ENCODE measurements at regions not wholly inside any gene's neighbourhood (a gene's known extent, or its start where the extent isn't known, plus 50 kb on each side); places are given as distances from the start of the nearest gene placed in this dataset.

DNA sequence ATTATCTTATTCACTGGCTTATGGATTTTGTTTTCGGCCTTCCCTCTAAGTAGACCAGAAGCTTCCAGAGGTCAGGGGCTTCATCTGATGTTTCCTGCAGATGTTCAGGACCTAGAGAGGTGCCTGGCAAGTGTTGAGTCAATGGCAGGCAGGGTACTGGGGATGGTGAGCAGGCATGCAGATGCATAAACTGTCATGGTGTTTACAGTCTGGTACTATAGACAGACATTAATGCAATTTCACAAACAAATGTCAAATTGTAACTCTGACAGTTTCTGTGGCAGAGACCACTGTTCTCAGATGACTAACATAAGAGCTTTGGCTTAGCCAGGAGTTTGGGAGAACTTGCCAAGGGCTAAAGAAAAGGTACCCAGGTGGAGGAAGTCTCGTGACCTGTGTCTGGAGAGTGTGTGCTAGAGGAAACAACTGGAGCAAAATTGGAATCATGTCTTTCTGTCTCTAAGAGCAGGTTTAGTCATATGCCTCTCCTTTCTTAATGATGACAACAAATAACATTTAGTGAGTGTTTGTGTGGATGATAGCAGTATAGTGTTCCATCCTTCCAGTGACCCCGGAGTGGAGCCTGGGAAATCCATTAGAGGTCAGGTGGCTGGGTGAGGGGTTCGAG lies 53.7 kb upstream of the TRAK1 start:
- H3K27ac ChIP-seq (ENCODE audit: low read depth in 1 of 2, low read length in 2 of 2): peak overlapping the region; percentile 61 to 95
- H3K9me3 ChIP-seq (ENCODE audit: control insufficient read depth in 4 of 4, low read length in 3 of 4): no peaks in the 10 kb centered on the region
- no peak overlapping the region for H3K4me3 ChIP-seq (ENCODE audit: low read depth in 1 of 3, low read length in 3 of 3)
- no peak for DNase-seq (ENCODE audit: low spot score)
- no peak overlapping the region for H3K9ac ChIP-seq (ENCODE audit: low read depth in 1 of 2, low read length in 2 of 2)
- TF ChIP-seq, protein P1, sequence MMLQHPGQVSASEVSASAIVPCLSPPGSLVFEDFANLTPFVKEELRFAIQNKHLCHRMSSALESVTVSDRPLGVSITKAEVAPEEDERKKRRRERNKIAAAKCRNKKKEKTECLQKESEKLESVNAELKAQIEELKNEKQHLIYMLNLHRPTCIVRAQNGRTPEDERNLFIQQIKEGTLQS (IDR thresholded peaks at IDR 0.05): no peak
- no peak for TF ChIP-seq JUND (IDR thresholded peaks at IDR 0.05)
- TF ChIP-seq, protein P2, sequence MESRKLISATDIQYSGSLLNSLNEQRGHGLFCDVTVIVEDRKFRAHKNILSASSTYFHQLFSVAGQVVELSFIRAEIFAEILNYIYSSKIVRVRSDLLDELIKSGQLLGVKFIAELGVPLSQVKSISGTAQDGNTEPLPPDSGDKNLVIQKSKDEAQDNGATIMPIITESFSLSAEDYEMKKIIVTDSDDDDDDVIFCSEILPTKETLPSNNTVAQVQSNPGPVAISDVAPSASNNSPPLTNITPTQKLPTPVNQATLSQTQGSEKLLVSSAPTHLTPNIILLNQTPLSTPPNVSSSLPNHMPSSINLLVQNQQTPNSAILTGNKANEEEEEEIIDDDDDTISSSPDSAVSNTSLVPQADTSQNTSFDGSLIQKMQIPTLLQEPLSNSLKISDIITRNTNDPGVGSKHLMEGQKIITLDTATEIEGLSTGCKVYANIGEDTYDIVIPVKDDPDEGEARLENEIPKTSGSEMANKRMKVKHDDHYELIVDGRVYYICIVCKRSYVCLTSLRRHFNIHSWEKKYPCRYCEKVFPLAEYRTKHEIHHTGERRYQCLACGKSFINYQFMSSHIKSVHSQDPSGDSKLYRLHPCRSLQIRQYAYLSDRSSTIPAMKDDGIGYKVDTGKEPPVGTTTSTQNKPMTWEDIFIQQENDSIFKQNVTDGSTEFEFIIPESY (IDR thresholded peaks at IDR 0.05): no peak
- WGBS: 94% methylated on average over 4 of the region's 4 CpGs
- H3K27me3 ChIP-seq (ENCODE audit: control insufficient read depth in 4 of 4, insufficient read depth in 4 of 4, low read length in 3 of 4): no peaks in the 10 kb centered on the region
- no peaks in the 10 kb centered on the region for H3K36me3 ChIP-seq (ENCODE audit: control insufficient read depth in 4 of 4, insufficient read depth in 3 of 4, low read depth in 1 of 4, low read length in 3 of 4)
- H3K4me1 ChIP-seq (ENCODE audit: control insufficient read depth in 4 of 4, insufficient read depth in 4 of 4, low read length in 3 of 4): peaks cover 12 to 48% (median 40%) of the 10 kb centered on the region in 4 donors

DNA sequence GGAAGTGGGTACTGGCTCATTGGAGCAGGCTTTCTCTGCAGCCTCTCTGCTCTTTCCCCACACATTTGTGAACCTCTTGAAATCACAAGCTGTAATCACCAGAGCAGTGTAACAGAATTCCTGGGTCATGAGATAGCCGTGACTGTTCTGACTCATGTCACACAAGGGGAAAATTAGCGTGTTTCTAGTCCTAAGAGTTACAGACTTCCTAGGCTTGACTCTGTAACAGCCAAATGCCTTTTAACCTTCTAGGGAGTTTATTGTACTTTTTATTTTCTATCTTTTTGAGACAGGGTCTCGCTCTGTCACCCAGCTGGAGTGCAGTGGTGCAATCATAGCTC lies 54.7 kb upstream of the TRAK1 start:
- Histone ChIP-seq H3K27me3 (ENCODE audit: control insufficient read depth in 4 of 4, insufficient read depth in 4 of 4, low read length in 3 of 4) (no peaks in the 10 kb centered on the region), H3K36me3 (ENCODE audit: control insufficient read depth in 4 of 4, insufficient read depth in 3 of 4, low read depth in 1 of 4, low read length in 3 of 4) (no peaks in the 10 kb centered on the region), H3K4me1 (ENCODE audit: control insufficient read depth in 4 of 4, insufficient read depth in 4 of 4, low read length in 3 of 4) (peaks cover 18 to 57% (median 48%) of the 10 kb centered on the region in 4 donors), H3K27ac (ENCODE audit: low read depth in 1 of 2, low read length in 2 of 2) (peak overlapping the region; percentile 78 to 95), H3K9me3 (ENCODE audit: control insufficient read depth in 4 of 4, low read length in 3 of 4) (no peaks in the 10 kb centered on the region), H3K4me3 (ENCODE audit: low read depth in 1 of 3, low read length in 3 of 3) (no peak overlapping the region), H3K9ac (ENCODE audit: low read depth in 1 of 2, low read length in 2 of 2) (no peak overlapping the region)
- 40% methylated on average over 3 of the region's 3 CpGs for WGBS
- TF ChIP-seq HNF4G (IDR thresholded peaks at IDR 0.05): no peak
- TF ChIP-seq SP1 (IDR thresholded peaks at IDR 0.05): no peak
- peak; percentile 45 to 51 for TF ChIP-seq JUND (IDR thresholded peaks at IDR 0.05)
- TF ChIP-seq, protein P3, sequence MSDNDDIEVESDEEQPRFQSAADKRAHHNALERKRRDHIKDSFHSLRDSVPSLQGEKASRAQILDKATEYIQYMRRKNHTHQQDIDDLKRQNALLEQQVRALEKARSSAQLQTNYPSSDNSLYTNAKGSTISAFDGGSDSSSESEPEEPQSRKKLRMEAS (IDR thresholded peaks at IDR 0.05): no peak
- no peak for TF ChIP-seq FOXA2 (IDR thresholded peaks at IDR 0.05)
- peak; percentile 3 for TF ChIP-seq NR2F2 (IDR thresholded peaks at IDR 0.05)
- TF ChIP-seq, protein P1 (IDR thresholded peaks at IDR 0.05): no peak
- TF ChIP-seq, protein P4, sequence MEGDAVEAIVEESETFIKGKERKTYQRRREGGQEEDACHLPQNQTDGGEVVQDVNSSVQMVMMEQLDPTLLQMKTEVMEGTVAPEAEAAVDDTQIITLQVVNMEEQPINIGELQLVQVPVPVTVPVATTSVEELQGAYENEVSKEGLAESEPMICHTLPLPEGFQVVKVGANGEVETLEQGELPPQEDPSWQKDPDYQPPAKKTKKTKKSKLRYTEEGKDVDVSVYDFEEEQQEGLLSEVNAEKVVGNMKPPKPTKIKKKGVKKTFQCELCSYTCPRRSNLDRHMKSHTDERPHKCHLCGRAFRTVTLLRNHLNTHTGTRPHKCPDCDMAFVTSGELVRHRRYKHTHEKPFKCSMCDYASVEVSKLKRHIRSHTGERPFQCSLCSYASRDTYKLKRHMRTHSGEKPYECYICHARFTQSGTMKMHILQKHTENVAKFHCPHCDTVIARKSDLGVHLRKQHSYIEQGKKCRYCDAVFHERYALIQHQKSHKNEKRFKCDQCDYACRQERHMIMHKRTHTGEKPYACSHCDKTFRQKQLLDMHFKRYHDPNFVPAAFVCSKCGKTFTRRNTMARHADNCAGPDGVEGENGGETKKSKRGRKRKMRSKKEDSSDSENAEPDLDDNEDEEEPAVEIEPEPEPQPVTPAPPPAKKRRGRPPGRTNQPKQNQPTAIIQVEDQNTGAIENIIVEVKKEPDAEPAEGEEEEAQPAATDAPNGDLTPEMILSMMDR (IDR thresholded peaks at IDR 0.05; ENCODE audit: low read depth, low read length, missing input control): no peak
- DNase-seq (ENCODE audit: low spot score): no peak

DNA sequence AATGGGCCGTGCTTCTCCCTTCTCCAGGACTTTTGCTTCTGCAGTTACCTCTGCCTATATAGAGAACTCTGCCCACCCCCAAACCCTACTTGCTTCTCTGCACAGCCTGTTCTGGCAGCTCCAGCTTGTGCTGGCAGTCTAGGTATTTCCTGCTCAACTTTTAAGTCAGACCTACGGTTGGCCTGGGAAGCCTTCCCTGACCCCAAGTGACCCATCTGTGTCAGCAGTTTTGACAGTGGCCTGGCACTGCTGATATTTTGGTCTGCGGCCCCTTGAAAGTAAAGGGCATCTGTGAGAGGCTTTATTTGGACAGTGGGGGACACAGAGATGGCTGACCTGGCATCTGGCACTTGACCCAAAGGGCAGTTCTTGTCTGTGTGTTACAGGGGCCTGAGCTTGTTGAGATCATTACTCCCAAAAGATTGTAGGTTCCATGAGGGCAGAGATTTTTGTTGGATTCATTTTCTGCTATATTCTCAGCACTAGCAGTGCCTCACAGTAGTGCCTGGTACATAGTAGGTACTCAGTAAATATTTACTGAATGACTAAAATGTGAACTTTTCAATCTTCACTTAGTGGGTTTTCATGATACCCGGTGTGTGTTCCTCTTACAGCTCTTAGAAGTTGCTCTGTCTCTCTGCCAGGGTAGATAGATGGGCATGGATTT lies 55.2 kb upstream of the TRAK1 start:
- Histone ChIP-seq H3K27me3 (ENCODE audit: control insufficient read depth in 4 of 4, insufficient read depth in 4 of 4, low read length in 3 of 4) (no peaks in the 10 kb centered on the region), H3K36me3 (ENCODE audit: control insufficient read depth in 4 of 4, insufficient read depth in 3 of 4, low read depth in 1 of 4, low read length in 3 of 4) (no peaks in the 10 kb centered on the region), H3K4me1 (ENCODE audit: control insufficient read depth in 4 of 4, insufficient read depth in 4 of 4, low read length in 3 of 4) (peaks cover 18 to 59% (median 50%) of the 10 kb centered on the region in 4 donors), H3K9me3 (ENCODE audit: control insufficient read depth in 4 of 4, low read length in 3 of 4) (no peaks in the 10 kb centered on the region), H3K4me3 (ENCODE audit: low read depth in 1 of 3, low read length in 3 of 3) (no peak overlapping the region), H3K9ac (ENCODE audit: low read depth in 1 of 2, low read length in 2 of 2) (no peak overlapping the region), H3K27ac (ENCODE audit: low read depth in 1 of 2, low read length in 2 of 2) (peak overlapping the region; percentile 78 to 95)
- 25% methylated on average over 4 of the region's 4 CpGs for WGBS
- no peak for DNase-seq (ENCODE audit: low spot score)
- peak; percentile 41 for TF ChIP-seq HNF4G (IDR thresholded peaks at IDR 0.05)
- TF ChIP-seq, protein P2 (IDR thresholded peaks at IDR 0.05): no peak
- peak; percentile 71 to 81 for TF ChIP-seq HNF4A (conservative IDR thresholded peaks at IDR 0.05)
- no peak for TF ChIP-seq GABPA (IDR thresholded peaks at IDR 0.05 in 1 of 2, conservative IDR thresholded peaks at IDR 0.05 in 1 of 2)
- TF ChIP-seq, protein P1 (IDR thresholded peaks at IDR 0.05): peak; percentile 46
- TF ChIP-seq, protein P5, sequence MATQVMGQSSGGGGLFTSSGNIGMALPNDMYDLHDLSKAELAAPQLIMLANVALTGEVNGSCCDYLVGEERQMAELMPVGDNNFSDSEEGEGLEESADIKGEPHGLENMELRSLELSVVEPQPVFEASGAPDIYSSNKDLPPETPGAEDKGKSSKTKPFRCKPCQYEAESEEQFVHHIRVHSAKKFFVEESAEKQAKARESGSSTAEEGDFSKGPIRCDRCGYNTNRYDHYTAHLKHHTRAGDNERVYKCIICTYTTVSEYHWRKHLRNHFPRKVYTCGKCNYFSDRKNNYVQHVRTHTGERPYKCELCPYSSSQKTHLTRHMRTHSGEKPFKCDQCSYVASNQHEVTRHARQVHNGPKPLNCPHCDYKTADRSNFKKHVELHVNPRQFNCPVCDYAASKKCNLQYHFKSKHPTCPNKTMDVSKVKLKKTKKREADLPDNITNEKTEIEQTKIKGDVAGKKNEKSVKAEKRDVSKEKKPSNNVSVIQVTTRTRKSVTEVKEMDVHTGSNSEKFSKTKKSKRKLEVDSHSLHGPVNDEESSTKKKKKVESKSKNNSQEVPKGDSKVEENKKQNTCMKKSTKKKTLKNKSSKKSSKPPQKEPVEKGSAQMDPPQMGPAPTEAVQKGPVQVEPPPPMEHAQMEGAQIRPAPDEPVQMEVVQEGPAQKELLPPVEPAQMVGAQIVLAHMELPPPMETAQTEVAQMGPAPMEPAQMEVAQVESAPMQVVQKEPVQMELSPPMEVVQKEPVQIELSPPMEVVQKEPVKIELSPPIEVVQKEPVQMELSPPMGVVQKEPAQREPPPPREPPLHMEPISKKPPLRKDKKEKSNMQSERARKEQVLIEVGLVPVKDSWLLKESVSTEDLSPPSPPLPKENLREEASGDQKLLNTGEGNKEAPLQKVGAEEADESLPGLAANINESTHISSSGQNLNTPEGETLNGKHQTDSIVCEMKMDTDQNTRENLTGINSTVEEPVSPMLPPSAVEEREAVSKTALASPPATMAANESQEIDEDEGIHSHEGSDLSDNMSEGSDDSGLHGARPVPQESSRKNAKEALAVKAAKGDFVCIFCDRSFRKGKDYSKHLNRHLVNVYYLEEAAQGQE (IDR thresholded peaks at IDR 0.05): no peak
- peak; percentile 43 for TF ChIP-seq YY1 (IDR thresholded peaks at IDR 0.05)
- TF ChIP-seq, protein P3 (IDR thresholded peaks at IDR 0.05): peak; percentile 7
- no peak for TF ChIP-seq TAF1 (conservative IDR thresholded peaks at IDR 0.05)

Measured in liver (tissue), 8 donors.